ENCODE measurements at regions not wholly inside any gene's neighbourhood (a gene's known extent, or its start where the extent isn't known, plus 50 kb on each side); places are given as distances from the start of the nearest gene placed in this dataset.

DNA sequence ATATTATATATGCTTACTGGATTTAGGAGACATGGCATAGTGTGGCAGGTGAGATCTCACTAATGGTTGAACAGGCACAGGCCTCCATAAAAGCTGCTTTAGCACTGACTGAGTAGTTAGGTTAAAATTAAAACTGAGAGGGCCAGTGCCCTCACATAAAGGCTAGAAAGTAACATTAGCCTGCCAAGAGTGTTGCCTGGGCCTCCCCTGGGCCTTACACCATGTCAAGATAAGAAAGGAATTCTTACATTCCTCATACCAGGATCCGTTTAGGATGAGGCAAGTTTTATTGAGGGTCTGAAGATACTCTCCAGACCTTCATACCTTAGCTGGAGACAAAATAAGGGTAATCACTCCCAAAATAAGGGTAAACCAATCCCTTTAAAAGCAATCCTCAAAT, 1011.8 kb downstream of the PLA2G4A start:
- Histone ChIP-seq H3K27ac (ENCODE audit: low read depth) (no peak overlapping the region), H3K27me3 (ENCODE audit: insufficient read depth) (no peaks in the 10 kb centered on the region), H4K20me1 (replicated peaks; ENCODE audit: insufficient read depth) (no peaks in the 10 kb centered on the region), H3K9me2 (ENCODE audit: insufficient read depth) (no peaks in the 10 kb centered on the region), H3K4me3 (no peak overlapping the region), H2AFZ (no peak overlapping the region), H3K79me2 (replicated peaks; ENCODE audit: insufficient read depth) (no peaks in the 10 kb centered on the region), H3K36me3 (ENCODE audit: insufficient read depth) (no peaks in the 10 kb centered on the region), H3K4me2 (no peak overlapping the region), H3F3A (replicated peaks; ENCODE audit: low read depth) (no peaks in the 10 kb centered on the region), H3K4me1 (ENCODE audit: insufficient read depth) (no peaks in the 10 kb centered on the region)
- Mint-ChIP-seq H3K9me3 (peaks cover 28% of the 10 kb centered on the region), H3K27ac (no peak overlapping the region), H3K27me3 (ENCODE audit: insufficient read depth, low read depth, poor library complexity) (no peaks in the 10 kb centered on the region), H3K36me3 (ENCODE audit: low read depth) (peaks cover 22% of the 10 kb centered on the region), H3K4me1 (no peaks in the 10 kb centered on the region), H3K4me3 (no peak overlapping the region)
- no peak for DNase-seq (ENCODE audit: low spot score)
- TF ChIP-seq, protein P1, sequence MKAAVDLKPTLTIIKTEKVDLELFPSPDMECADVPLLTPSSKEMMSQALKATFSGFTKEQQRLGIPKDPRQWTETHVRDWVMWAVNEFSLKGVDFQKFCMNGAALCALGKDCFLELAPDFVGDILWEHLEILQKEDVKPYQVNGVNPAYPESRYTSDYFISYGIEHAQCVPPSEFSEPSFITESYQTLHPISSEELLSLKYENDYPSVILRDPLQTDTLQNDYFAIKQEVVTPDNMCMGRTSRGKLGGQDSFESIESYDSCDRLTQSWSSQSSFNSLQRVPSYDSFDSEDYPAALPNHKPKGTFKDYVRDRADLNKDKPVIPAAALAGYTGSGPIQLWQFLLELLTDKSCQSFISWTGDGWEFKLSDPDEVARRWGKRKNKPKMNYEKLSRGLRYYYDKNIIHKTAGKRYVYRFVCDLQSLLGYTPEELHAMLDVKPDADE (IDR thresholded peaks at IDR 0.05) = no peak
- TF ChIP-seq EZH2 (IDR thresholded peaks at IDR 0.05; ENCODE audit: low read depth, unreplicated experiment) = no peak
- no peak for TF ChIP-seq NANOG (IDR thresholded peaks at IDR 0.05; ENCODE audit: borderline replicate concordance)
- no peak for TF ChIP-seq EZH2phosphoT487 (IDR thresholded peaks at IDR 0.05; ENCODE audit: unreplicated experiment)
- no peak for TF ChIP-seq STAT1 (IDR thresholded peaks at IDR 0.05; ENCODE audit: unreplicated experiment)
- TF ChIP-seq JUNB (IDR thresholded peaks at IDR 0.05; ENCODE audit: unreplicated experiment) = no peak
- TF ChIP-seq, protein P2, sequence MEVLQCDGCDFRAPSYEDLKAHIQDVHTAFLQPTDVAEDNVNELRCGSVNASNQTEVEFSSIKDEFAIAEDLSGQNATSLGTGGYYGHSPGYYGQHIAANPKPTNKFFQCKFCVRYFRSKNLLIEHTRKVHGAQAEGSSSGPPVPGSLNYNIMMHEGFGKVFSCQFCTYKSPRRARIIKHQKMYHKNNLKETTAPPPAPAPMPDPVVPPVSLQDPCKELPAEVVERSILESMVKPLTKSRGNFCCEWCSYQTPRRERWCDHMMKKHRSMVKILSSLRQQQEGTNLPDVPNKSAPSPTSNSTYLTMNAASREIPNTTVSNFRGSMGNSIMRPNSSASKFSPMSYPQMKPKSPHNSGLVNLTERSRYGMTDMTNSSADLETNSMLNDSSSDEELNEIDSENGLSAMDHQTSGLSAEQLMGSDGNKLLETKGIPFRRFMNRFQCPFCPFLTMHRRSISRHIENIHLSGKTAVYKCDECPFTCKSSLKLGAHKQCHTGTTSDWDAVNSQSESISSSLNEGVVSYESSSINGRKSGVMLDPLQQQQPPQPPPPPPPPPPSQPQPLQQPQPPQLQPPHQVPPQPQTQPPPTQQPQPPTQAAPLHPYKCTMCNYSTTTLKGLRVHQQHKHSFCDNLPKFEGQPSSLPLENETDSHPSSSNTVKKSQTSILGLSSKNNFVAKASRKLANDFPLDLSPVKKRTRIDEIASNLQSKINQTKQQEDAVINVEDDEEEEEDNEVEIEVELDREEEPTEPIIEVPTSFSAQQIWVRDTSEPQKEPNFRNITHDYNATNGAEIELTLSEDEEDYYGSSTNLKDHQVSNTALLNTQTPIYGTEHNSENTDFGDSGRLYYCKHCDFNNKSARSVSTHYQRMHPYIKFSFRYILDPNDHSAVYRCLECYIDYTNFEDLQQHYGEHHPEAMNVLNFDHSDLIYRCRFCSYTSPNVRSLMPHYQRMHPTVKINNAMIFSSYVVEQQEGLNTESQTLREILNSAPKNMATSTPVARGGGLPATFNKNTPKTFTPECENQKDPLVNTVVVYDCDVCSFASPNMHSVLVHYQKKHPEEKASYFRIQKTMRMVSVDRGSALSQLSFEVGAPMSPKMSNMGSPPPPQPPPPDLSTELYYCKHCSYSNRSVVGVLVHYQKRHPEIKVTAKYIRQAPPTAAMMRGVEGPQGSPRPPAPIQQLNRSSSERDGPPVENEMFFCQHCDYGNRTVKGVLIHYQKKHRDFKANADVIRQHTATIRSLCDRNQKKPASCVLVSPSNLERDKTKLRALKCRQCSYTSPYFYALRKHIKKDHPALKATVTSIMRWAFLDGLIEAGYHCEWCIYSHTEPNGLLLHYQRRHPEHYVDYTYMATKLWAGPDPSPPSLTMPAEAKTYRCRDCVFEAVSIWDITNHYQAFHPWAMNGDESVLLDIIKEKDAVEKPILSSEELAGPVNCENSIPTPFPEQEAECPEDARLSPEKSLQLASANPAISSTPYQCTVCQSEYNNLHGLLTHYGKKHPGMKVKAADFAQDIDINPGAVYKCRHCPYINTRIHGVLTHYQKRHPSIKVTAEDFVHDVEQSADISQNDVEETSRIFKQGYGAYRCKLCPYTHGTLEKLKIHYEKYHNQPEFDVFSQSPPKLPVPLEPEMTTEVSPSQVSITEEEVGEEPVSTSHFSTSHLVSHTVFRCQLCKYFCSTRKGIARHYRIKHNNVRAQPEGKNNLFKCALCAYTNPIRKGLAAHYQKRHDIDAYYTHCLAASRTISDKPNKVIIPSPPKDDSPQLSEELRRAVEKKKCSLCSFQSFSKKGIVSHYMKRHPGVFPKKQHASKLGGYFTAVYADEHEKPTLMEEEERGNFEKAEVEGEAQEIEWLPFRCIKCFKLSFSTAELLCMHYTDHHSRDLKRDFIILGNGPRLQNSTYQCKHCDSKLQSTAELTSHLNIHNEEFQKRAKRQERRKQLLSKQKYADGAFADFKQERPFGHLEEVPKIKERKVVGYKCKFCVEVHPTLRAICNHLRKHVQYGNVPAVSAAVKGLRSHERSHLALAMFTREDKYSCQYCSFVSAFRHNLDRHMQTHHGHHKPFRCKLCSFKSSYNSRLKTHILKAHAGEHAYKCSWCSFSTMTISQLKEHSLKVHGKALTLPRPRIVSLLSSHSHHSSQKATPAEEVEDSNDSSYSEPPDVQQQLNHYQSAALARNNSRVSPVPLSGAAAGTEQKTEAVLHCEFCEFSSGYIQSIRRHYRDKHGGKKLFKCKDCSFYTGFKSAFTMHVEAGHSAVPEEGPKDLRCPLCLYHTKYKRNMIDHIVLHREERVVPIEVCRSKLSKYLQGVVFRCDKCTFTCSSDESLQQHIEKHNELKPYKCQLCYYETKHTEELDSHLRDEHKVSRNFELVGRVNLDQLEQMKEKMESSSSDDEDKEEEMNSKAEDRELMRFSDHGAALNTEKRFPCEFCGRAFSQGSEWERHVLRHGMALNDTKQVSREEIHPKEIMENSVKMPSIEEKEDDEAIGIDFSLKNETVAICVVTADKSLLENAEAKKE (CRISPR knock-in tag; IDR thresholded peaks at IDR 0.05) = no peak
- TF ChIP-seq CREB1 (CRISPR knock-in tag; IDR thresholded peaks at IDR 0.05; ENCODE audit: low read depth) = no peak
- ATAC-seq = no peak

All from GM23338 (cell line).